Breast epithelium (tissue), 4 donors: ENCODE measurements at regions not wholly inside any gene's neighbourhood (a gene's known extent, or its start where the extent isn't known, plus 50 kb on each side); places are given as distances from the start of the nearest gene placed in this dataset.
"Not testable (repeated sequence)": the region's sequence is repeated elsewhere in the genome, so short reads cannot be mapped to it uniquely, and the experiment has no call there.

Source experiments
- DNase-seq, 2 donors: peaks; one replicate each; pipeline ENCODE4 v3.0.0-alpha.2; 2019; ENCODE audit warnings: low spot score in 2 of 2
- H3K27ac ChIP-seq, 2 donors: fragments of 200-600 bp; sonication (generic) in 1 of 2; one replicate each; pipeline ENCODE4 v1.5.1; 2016 to 2019; ENCODE audit warnings: mild to moderate bottlenecking in 1 of 2
- H3K27me3 ChIP-seq, 2 donors: fragments of 200-600 bp; sonication (generic) in 1 of 2; one replicate each; pipeline versions ENCODE4 v1.5.1 to v1.6.0; 2017 to 2019; ENCODE audit warnings: control low read depth in 1 of 2, mild to moderate bottlenecking in 1 of 2
- H3K36me3 ChIP-seq: fragments of 200-600 bp; one replicate; pipeline ENCODE4 v1.5.1; 2019
- H3K4me1 ChIP-seq, 2 donors: fragments of 200-600 bp; sonication (generic); one replicate each; pipeline ENCODE4 v1.5.1; 2016 to 2019; ENCODE audit warnings: control low read depth in 1 of 2
- H3K4me3 ChIP-seq, 3 donors: fragments of 200-600 bp; sonication (generic); 1 replicate in 2 of 3; 2 replicates in 1 of 3; pipeline ENCODE4 v1.5.1; 2016 to 2019; ENCODE audit warnings: mild to moderate bottlenecking in 3 of 3, moderate library complexity in 2 of 3
- H3K9me3 ChIP-seq, 2 donors: fragments of 200-600 bp; sonication (generic) in 1 of 2; one replicate each; pipeline ENCODE4 v1.5.1; 2016 to 2019; ENCODE audit warnings: control low read depth in 1 of 2
- POLR2A ChIP-seq: fragments of 450-650 bp; IDR thresholded peaks from one replicate; pipeline ENCODE4 v1.6.1; 2016; ENCODE audit warnings: antibody characterized with exemption, mild to moderate bottlenecking, moderate library complexity
- POLR2AphosphoS5 ChIP-seq, 3 donors: sonication (generic); formaldehyde crosslinking; IDR thresholded peaks; one replicate each; pipeline ENCODE4 v1.6.1; 2017; ENCODE audit warnings: antibody characterized with exemption in 3 of 3
- intact Hi-C: fragments of 100-400 bp; cut with DNase I; formaldehyde crosslinking; loops from one replicate; pipeline ENCODE4 v1.15.1; 2023; ENCODE audit warnings: low total_unique reads
- TF ChIP-seq, protein P1 (sequence below), 3 donors: fragments of 450-650 bp; IDR thresholded peaks; one replicate each; pipeline ENCODE4 v1.5.1; 2016 to 2017; ENCODE audit warnings: antibody characterized with exemption in 3 of 3, mild to moderate bottlenecking in 3 of 3, moderate library complexity in 3 of 3

DNA sequence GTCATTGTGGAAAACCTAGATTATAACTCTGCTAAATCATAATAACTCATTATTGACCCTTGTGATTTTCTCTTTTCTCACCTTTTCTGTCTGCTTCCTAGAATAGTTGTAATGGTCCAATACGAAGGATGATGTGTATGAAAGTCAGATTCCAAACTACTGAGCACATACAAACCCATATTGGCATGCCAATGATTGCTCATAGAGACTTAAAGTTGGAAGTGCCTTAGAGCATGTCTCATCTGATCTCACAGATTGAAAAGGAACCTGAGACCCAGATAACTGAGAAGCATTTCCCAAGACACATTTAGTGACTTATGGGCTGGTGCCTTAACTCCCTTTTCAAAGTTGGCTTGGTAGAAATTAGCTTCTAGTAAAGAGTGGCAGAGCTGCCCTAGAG lies 594.3 kb downstream of the REEP3 start:
- no peak for TF ChIP-seq POLR2AphosphoS5 (IDR thresholded peaks at IDR 0.05)
- no peak for TF ChIP-seq POLR2A
- no peak for DNase-seq
- no peak overlapping the region for H3K27ac ChIP-seq
- H3K27me3 ChIP-seq = no peaks in the 10 kb centered on the region
- no peaks in the 10 kb centered on the region for H3K9me3 ChIP-seq
- no peaks in the 10 kb centered on the region for H3K4me1 ChIP-seq
- H3K4me3 ChIP-seq = no peak overlapping the region
- H3K36me3 ChIP-seq = no peaks in the 10 kb centered on the region
- intact Hi-C loops = no loop called here

DNA sequence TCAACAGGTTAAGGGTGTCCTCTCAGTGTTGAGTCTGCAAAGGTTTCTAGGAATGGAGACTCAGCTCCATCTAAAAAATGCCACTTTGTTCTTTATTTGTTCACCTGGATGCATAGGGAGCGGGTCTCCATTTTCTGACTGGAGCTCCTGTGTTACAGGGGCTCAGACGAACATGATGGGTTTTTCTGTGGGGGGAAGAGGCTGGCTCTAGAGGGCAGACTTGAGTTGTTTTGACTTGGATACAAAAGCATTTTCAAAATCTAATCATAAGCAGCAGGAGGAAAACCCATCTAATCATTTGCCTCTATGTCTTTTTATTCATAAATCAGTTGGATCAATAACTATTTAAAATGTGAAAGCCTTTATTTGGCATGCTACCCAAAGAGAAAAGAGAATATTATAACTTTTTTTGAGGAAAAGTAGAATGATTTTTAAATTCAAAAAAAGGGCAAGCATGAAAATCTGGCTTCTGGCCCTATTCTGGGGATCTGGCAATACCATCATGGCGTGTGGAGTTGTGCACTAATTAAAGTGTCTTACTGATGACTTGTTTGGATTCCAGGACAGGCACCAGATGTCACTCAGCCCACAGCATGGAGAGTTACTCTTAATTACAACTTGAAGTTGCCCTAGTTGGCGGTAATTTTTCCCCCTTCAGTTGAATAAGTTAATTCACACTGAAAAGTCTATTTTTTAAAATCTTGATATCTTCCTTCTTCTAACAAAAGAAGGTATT lies 594.9 kb downstream of the REEP3 start:
- no peaks in the 10 kb centered on the region for H3K27me3 ChIP-seq
- H3K36me3 ChIP-seq = no peaks in the 10 kb centered on the region
- H3K9me3 ChIP-seq = no peaks in the 10 kb centered on the region
- H3K27ac ChIP-seq = no peak overlapping the region
- DNase-seq = no peak
- TF ChIP-seq, protein P1, sequence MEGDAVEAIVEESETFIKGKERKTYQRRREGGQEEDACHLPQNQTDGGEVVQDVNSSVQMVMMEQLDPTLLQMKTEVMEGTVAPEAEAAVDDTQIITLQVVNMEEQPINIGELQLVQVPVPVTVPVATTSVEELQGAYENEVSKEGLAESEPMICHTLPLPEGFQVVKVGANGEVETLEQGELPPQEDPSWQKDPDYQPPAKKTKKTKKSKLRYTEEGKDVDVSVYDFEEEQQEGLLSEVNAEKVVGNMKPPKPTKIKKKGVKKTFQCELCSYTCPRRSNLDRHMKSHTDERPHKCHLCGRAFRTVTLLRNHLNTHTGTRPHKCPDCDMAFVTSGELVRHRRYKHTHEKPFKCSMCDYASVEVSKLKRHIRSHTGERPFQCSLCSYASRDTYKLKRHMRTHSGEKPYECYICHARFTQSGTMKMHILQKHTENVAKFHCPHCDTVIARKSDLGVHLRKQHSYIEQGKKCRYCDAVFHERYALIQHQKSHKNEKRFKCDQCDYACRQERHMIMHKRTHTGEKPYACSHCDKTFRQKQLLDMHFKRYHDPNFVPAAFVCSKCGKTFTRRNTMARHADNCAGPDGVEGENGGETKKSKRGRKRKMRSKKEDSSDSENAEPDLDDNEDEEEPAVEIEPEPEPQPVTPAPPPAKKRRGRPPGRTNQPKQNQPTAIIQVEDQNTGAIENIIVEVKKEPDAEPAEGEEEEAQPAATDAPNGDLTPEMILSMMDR (IDR thresholded peaks at IDR 0.05) = no peak
- TF ChIP-seq POLR2A (no peak), POLR2AphosphoS5 (IDR thresholded peaks at IDR 0.05) (no peak)
- intact Hi-C loops = no loop called here
- H3K4me1 ChIP-seq = no peaks in the 10 kb centered on the region
- H3K4me3 ChIP-seq = no peak overlapping the region

DNA sequence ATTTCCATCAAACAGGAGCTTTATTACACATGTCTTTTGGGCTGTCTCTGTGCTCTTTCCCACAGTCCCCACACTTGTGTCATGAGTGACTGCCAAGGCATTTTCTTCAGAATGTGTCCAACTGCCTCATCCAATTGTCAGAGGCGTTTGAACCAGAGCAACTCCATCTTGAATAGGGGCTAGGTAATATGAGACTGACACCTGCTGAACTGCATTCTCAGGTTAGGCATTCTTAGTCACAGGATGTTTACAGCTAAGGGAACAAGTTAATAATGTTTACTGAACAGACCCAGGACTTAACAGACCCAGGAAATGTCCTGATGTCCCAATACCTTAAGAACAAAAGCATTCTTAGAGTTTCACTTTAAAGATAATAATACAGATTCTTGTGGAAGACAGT lies 595.5 kb downstream of the REEP3 start:
- Histone ChIP-seq H3K4me1 (no peaks in the 10 kb centered on the region), H3K4me3 (no peak overlapping the region), H3K27ac (no peak overlapping the region), H3K27me3 (no peaks in the 10 kb centered on the region), H3K36me3 (no peaks in the 10 kb centered on the region), H3K9me3 (no peaks in the 10 kb centered on the region)
- DNase-seq = no peak
- TF ChIP-seq, protein P1 (IDR thresholded peaks at IDR 0.05) = no peak
- TF ChIP-seq POLR2AphosphoS5 (IDR thresholded peaks at IDR 0.05) (no peak), POLR2A (no peak)
- intact Hi-C loops = no loop called here

DNA sequence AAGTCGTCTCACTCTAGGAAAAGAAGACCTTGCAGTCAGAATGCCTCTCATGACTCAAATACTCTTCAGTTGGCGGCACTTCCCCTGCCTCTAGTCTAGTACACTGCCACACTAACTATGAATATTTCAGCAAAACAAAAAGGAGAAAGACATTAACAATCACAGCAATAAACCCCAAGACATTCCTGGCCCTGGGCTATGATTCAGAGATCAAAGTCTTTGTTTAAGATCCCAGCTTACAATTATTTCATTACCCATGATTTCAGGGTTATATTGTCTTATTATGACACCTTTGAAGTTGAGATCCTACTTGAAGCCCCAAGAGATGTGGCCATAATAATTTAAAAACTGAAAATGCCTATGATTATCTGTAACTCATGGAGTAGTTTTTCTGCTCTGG lies 597.5 kb downstream of the REEP3 start:
- no peaks in the 10 kb centered on the region for H3K36me3 ChIP-seq
- intact Hi-C loops = no loop called here
- H3K4me1 ChIP-seq = no peaks in the 10 kb centered on the region
- no peak overlapping the region for H3K27ac ChIP-seq
- no peak overlapping the region for H3K4me3 ChIP-seq
- DNase-seq = no peak
- no peaks in the 10 kb centered on the region for H3K27me3 ChIP-seq
- no peaks in the 10 kb centered on the region for H3K9me3 ChIP-seq
- TF ChIP-seq POLR2AphosphoS5 (IDR thresholded peaks at IDR 0.05) (no peak), POLR2A (no peak)
- TF ChIP-seq, protein P1 (IDR thresholded peaks at IDR 0.05) = no peak

DNA sequence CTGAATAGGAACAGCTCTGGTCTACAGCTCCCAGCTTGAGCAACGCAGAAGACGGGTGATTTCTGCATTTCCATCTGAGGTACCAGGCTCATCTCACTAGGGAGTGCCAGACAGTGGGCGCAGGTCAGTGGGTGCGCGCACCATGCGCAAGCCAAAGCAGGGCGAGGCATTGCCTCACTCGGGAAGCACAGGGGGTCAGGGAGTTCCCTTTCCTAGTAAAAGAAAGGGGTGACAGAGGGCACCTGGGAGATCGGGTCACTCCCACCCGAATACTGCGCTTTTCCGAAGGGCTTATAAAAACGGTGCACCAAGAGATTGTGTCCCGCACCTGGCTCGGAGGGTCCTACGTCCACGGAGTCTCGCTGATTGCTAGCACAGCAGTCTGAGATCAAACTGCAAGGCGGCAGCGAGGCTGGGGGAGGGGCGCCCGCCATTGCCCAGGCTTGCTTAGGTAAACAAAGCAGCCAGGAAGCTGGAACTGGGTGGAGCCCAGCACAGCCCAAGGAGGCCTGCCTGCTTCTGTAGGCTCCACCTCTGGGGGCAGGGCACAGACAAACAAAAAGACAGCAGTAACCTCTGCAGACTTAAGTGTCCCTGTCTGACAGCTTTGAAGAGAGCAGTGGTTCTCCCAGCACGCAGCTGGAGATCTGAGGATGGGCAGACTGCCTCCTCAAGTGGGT lies 599.2 kb downstream of the REEP3 start:
- H3K27ac ChIP-seq, H3K9me3 ChIP-seq, H3K36me3 ChIP-seq, DNase-seq, intact Hi-C loops, H3K27me3 ChIP-seq, H3K4me1 ChIP-seq, H3K4me3 ChIP-seq: not testable (repeated sequence)

DNA sequence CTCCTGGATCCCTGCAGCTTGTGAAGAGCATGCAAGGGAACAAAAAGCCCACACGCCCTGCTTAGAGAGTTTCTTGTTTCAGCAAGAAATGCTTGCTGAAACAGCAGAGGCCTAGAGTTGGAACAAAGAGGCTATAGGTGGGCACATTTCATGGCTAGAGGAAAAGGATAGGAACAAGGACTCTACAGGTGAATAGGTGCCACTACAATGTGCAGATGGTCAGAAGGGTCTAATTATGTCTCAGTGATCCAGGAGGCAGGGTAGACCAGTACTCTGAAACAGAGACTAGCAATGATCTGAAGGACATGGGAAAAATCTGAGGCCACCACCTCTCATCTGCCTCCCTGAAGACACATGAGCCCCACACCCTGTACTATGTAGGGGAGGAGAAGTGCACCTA lies 609.0 kb downstream of the REEP3 start:
- TF ChIP-seq POLR2AphosphoS5 (IDR thresholded peaks at IDR 0.05) = no peak
- TF ChIP-seq POLR2A = no peak
- TF ChIP-seq, protein P1 (IDR thresholded peaks at IDR 0.05) = no peak
- H3K4me3 ChIP-seq = no peak overlapping the region
- intact Hi-C loops = no loop called here
- no peaks in the 10 kb centered on the region for H3K9me3 ChIP-seq
- no peak overlapping the region for H3K27ac ChIP-seq
- DNase-seq = no peak
- no peaks in the 10 kb centered on the region for H3K27me3 ChIP-seq
- no peaks in the 10 kb centered on the region for H3K36me3 ChIP-seq
- H3K4me1 ChIP-seq = no peaks in the 10 kb centered on the region
